ENCODE measurements at regions not wholly inside any gene's neighbourhood (a gene's known extent, or its start where the extent isn't known, plus 50 kb on each side); places are given as distances from the start of the nearest gene placed in this dataset.

DNA sequence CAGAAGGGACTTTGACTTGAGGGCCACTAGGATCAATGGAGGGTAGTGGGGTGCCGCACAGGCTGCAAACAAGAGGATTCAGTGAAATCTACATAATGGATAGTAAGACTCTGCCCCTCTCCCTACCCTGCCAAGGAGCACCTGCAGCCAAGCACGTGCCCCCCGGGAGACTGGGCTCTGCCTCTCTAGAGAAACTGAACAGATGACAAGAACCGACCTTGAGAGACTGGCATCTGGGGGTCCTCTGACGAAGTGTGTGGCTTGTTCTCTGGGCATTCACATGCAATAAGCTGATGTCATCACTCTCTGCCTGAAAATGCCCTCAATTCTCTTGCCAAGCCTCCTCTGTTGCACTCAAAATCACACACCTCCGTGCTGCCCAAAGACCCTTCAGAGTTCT is 132.3 kb downstream of the FAM43A start:
- Histone ChIP-seq H3K9me3 (ENCODE audit: control insufficient read depth, low read length) (no peaks in the 10 kb centered on the region), H3K27ac (ENCODE audit: low read length) (no peak overlapping the region), H3K27me3 (ENCODE audit: control insufficient read depth, insufficient read depth) (no peaks in the 10 kb centered on the region), H3K4me3 (ENCODE audit: low read length) (no peak overlapping the region), H3K4me1 (ENCODE audit: control insufficient read depth, insufficient read depth, low read length) (peaks cover 2% of the 10 kb centered on the region)
- no peak for ATAC-seq
- 75% methylated on average over 6 of the region's 6 CpGs for WGBS
- intact Hi-C loops (cut with DNase I), result no loop called here
- DNase-seq, result no peak

DNA sequence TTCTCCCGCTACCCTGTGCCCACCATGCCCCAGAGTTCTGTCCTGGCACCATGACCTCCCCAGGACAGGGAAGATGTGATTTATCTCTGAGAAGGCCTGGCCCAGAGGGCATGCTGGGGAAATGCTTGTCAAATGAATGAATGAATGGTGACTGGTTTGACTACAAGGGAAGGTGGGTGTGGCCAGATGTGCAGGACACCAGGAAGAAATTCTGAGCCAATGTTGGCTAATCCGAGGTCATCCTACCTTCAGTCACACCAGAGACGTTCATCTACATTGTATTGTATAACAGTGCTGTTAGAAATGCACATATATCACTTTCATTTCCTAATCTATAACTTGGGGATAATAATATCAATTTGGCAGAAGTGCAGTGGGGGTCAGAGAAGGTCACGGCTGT is 138.4 kb downstream of the FAM43A start:
- 57% methylated on average over 4 of the region's 4 CpGs for WGBS
- peaks cover 2% of the 10 kb centered on the region for H3K4me1 ChIP-seq (ENCODE audit: control insufficient read depth, insufficient read depth, low read length)
- H3K27ac ChIP-seq (ENCODE audit: low read length), result peak overlapping the region; percentile 70
- no peaks in the 10 kb centered on the region for H3K27me3 ChIP-seq (ENCODE audit: control insufficient read depth, insufficient read depth)
- ATAC-seq, result no peak
- intact Hi-C loops (cut with DNase I), result no loop called here
- no peak overlapping the region for H3K4me3 ChIP-seq (ENCODE audit: low read length)
- H3K9me3 ChIP-seq (ENCODE audit: control insufficient read depth, low read length), result no peaks in the 10 kb centered on the region
- no peak for DNase-seq

DNA sequence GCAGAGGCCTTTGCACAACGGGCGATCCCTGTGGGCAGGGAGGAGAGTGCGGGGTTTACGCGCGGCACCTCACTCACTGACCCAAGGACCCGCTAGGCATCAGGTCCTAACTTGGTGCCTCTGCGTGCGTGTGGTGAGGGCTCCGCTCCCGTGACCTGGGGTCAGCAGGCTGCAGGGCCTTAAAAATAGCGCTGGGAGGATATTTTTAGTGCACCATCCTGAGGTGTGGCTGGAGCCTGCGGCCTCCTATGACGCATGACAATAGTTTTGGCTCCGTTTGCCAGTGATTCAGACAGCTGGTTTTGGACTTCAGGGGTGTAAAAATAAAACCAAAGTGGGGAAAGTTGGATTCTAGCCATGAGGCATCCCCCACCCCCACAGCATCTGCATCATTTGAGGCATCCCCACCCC is 139.0 kb downstream of the FAM43A start:
- ATAC-seq (peak; percentile 89 to 92), DNase-seq (peak; percentile 53 to 78 (median 63))
- intact Hi-C loops (cut with DNase I), result no loop called here
- Histone ChIP-seq H3K4me1 (ENCODE audit: control insufficient read depth, insufficient read depth, low read length) (peaks cover 2% of the 10 kb centered on the region), H3K27me3 (ENCODE audit: control insufficient read depth, insufficient read depth) (no peaks in the 10 kb centered on the region), H3K4me3 (ENCODE audit: low read length) (no peak overlapping the region), H3K27ac (ENCODE audit: low read length) (peak overlapping the region; percentile 70), H3K9me3 (ENCODE audit: control insufficient read depth, low read length) (no peaks in the 10 kb centered on the region)
- WGBS, result 38% methylated on average over 15 of the region's 15 CpGs

DNA sequence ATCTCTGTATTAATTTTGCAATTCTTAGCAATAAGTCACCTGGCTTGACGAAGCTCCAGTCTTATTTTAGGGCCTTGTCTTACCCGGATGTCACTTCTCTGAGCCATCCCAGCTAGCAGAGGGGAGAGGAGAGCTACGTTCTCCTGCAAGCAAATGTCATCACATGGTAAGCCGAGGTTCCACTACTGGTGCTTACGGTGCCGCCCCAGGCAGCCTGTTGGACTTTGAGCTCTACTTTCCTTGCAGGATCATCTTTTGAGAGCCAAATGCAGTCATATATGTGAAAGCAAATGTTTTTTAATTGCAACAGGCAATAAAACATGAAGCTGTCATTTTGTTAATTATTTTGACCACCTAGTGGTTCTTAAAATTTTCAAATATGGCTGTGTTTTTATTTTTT is 140.9 kb downstream of the FAM43A start:
- DNase-seq (no peak), ATAC-seq (no peak)
- no peaks in the 10 kb centered on the region for H3K9me3 ChIP-seq (ENCODE audit: control insufficient read depth, low read length)
- intact Hi-C loops (cut with DNase I), result no loop called here
- WGBS, result 95% methylated on average over 6 of the region's 6 CpGs
- H3K27me3 ChIP-seq (ENCODE audit: control insufficient read depth, insufficient read depth), result no peaks in the 10 kb centered on the region
- no peak overlapping the region for H3K4me3 ChIP-seq (ENCODE audit: low read length)
- H3K4me1 ChIP-seq (ENCODE audit: control insufficient read depth, insufficient read depth, low read length), result peaks cover 2% of the 10 kb centered on the region
- no peak overlapping the region for H3K27ac ChIP-seq (ENCODE audit: low read length)

- no peaks in the 10 kb centered on the region for H3K9me3 ChIP-seq (ENCODE audit: control insufficient read depth, low read length)
- WGBS, result 86% methylated on average over 1 of the region's 1 CpG
- DNase-seq (no peak), ATAC-seq (no peak)
- intact Hi-C loops (cut with DNase I), result no loop called here
- H3K27me3 ChIP-seq (ENCODE audit: control insufficient read depth, insufficient read depth), result no peaks in the 10 kb centered on the region
- peaks cover 2% of the 10 kb centered on the region for H3K4me1 ChIP-seq (ENCODE audit: control insufficient read depth, insufficient read depth, low read length)
- H3K4me3 ChIP-seq (ENCODE audit: low read length), result no peak overlapping the region
- H3K27ac ChIP-seq (ENCODE audit: low read length), result no peak overlapping the region
Observed at GRCh38 chr3:194827486-194827885, 141.8 kb downstream of the FAM43A start.

GRCh38 chr3:194828116-194828515 is 142.4 kb downstream of the FAM43A start:
- Histone ChIP-seq H3K4me3 (ENCODE audit: low read length) (no peak overlapping the region), H3K27ac (ENCODE audit: low read length) (no peak overlapping the region), H3K27me3 (ENCODE audit: control insufficient read depth, insufficient read depth) (no peaks in the 10 kb centered on the region), H3K9me3 (ENCODE audit: control insufficient read depth, low read length) (no peaks in the 10 kb centered on the region), H3K4me1 (ENCODE audit: control insufficient read depth, insufficient read depth, low read length) (peaks cover 2% of the 10 kb centered on the region)
- WGBS, result 88% methylated on average over 6 of the region's 6 CpGs
- ATAC-seq, result no peak
- intact Hi-C loops (cut with DNase I), result no loop called here
- DNase-seq, result no peak

GRCh38 chr3:194828926-194829325 is 143.2 kb downstream of the FAM43A start:
- Histone ChIP-seq H3K4me1 (ENCODE audit: control insufficient read depth, insufficient read depth, low read length) (peaks cover 2% of the 10 kb centered on the region), H3K27ac (ENCODE audit: low read length) (no peak overlapping the region), H3K9me3 (ENCODE audit: control insufficient read depth, low read length) (no peaks in the 10 kb centered on the region), H3K27me3 (ENCODE audit: control insufficient read depth, insufficient read depth) (no peaks in the 10 kb centered on the region), H3K4me3 (ENCODE audit: low read length) (no peak overlapping the region)
- WGBS, result 92% methylated on average over 4 of the region's 4 CpGs
- intact Hi-C loops (cut with DNase I), result no loop called here
- ATAC-seq (no peak), DNase-seq (no peak)

DNA sequence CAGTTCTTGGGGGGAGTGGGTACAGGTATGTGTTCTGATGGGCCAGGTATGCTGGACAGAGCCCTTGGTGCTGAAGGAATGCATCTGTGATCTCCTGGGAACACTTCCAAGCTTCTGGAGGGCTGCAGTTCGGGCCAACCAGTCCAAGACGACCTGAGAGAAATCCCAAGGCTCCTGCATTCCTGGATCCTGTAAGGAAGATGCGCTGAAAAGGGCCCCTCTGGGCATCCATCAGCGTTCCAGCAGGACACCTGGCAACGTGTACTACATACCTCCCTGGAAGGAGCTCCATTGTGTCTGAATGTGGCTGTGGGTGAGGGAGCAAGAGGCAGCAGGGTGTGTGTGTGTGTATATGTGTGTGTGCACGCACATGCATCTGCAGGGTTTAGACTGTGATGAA is 144.7 kb downstream of the FAM43A start:
- Histone ChIP-seq H3K4me3 (ENCODE audit: low read length) (no peak overlapping the region), H3K9me3 (ENCODE audit: control insufficient read depth, low read length) (no peaks in the 10 kb centered on the region), H3K4me1 (ENCODE audit: control insufficient read depth, insufficient read depth, low read length) (peaks cover 1% of the 10 kb centered on the region), H3K27me3 (ENCODE audit: control insufficient read depth, insufficient read depth) (no peaks in the 10 kb centered on the region), H3K27ac (ENCODE audit: low read length) (no peak overlapping the region)
- WGBS, result 74% methylated on average over 6 of the region's 6 CpGs
- DNase-seq (no peak), ATAC-seq (no peak)
- intact Hi-C loops (cut with DNase I), result no loop called here

- no peaks in the 10 kb centered on the region for H3K4me1 ChIP-seq (ENCODE audit: control insufficient read depth, insufficient read depth, low read length)
- DNase-seq (no peak), ATAC-seq (no peak)
- no peak overlapping the region for H3K4me3 ChIP-seq (ENCODE audit: low read length)
- WGBS, result 98% methylated on average over 1 of the region's 1 CpG
- no peak overlapping the region for H3K27ac ChIP-seq (ENCODE audit: low read length)
- no peaks in the 10 kb centered on the region for H3K27me3 ChIP-seq (ENCODE audit: control insufficient read depth, insufficient read depth)
- intact Hi-C loops (cut with DNase I), result no loop called here
- H3K9me3 ChIP-seq (ENCODE audit: control insufficient read depth, low read length), result no peaks in the 10 kb centered on the region
Observed at GRCh38 chr3:194830978-194831377, 145.3 kb downstream of the FAM43A start.

DNA sequence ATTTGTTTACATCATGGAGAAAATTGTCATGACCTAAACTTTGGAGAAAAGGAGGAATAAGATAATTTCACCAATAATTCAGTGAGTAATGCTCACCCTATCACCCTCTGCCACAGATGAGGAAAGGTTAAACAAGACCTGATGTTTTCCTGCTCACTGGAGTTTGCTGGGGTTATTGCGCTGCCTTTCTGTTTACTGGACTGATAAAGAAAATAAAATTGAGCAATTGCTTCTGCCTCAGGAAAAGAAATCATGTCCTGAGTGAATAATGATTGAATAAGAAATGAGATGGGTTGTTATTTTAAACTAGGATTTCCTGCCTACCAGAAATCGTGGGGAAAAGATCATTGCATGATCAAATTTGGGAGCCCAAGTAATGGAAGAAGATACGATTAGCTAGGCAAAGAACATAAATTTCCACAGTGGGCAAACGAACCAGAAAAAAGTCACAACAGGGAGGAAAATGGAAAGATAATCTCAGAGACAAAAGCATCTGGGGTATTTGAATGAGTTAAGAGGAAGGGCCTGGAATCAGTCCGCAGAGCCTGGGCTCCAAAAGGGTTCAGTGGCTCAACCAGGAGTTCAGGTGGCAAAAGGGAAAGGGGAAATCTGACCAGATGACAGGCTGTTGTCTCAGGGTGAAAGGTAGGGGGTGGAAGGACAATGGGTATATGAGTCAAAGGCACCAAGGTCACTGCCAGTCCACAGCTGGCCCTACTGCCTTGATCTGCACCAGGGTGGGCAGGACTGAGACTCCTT is 146.8 kb downstream of the FAM43A start:
- ATAC-seq, result no peak
- 85% methylated on average over 5 of the region's 5 CpGs for WGBS

GRCh38 chr3:194833114-194833910 is 147.6 kb downstream of the FAM43A start:
- Histone ChIP-seq H3K9me3 (ENCODE audit: control insufficient read depth, low read length) (no peaks in the 10 kb centered on the region), H3K27ac (ENCODE audit: low read length) (no peak overlapping the region), H3K4me1 (ENCODE audit: control insufficient read depth, insufficient read depth, low read length) (no peaks in the 10 kb centered on the region), H3K27me3 (ENCODE audit: control insufficient read depth, insufficient read depth) (no peaks in the 10 kb centered on the region), H3K4me3 (ENCODE audit: low read length) (no peak overlapping the region)
- no peak for DNase-seq
- 96% methylated on average over 14 of the region's 14 CpGs for WGBS
- ATAC-seq, result peak in 1 of 2 donors; percentile 13
- intact Hi-C loops (cut with DNase I), result no loop called here

More for the DNA sequence above, 146.8 kb downstream of the FAM43A start:
- no peak overlapping the region for H3K4me3 ChIP-seq (ENCODE audit: low read length)
- no peak overlapping the region for H3K27ac ChIP-seq (ENCODE audit: low read length)
- intact Hi-C loops (cut with DNase I), result no loop called here
- no peak for DNase-seq
- no peaks in the 10 kb centered on the region for H3K4me1 ChIP-seq (ENCODE audit: control insufficient read depth, insufficient read depth, low read length)
- H3K9me3 ChIP-seq (ENCODE audit: control insufficient read depth, low read length), result no peaks in the 10 kb centered on the region
- no peaks in the 10 kb centered on the region for H3K27me3 ChIP-seq (ENCODE audit: control insufficient read depth, insufficient read depth)
